Eye (tissue), 1 donor: ENCODE measurements at regions not wholly inside any gene's neighbourhood (a gene's known extent, or its start where the extent isn't known, plus 50 kb on each side); places are given as distances from the start of the nearest gene placed in this dataset.
"Not testable (repeated sequence)": the region's sequence is repeated elsewhere in the genome, so short reads cannot be mapped to it uniquely, and the experiment has no call there.

Experiments
- DNase-seq: peaks from one replicate; pipeline ENCODE4 v3.0.0-alpha.2; 2015

DNA sequence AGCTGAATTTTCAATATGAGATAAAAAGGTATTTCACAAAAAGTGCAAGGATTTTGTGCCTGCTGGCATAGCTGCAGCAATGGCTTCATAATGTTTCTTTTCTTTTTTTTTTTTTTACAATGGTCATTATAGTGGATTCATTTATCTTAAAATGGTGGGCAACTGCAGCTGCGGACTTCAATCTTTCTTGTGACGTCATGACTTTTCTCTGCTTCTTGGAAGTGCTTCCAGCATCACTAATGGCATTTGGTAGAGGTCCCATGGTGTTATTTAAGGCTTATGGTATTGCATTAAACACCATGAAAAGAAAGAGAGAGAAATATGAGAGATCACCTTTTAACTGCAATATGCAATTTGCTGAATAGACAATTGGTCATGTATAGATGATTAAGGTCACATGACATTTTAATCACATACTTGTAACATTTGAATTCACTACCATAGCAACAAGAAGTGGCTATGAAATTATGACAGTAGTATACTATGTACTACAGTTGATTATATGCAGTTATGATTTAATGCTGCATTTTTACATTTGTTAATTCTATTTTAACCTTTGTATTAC lies 684.0 kb upstream of the AADAT start:
- no peak for DNase-seq

DNA sequence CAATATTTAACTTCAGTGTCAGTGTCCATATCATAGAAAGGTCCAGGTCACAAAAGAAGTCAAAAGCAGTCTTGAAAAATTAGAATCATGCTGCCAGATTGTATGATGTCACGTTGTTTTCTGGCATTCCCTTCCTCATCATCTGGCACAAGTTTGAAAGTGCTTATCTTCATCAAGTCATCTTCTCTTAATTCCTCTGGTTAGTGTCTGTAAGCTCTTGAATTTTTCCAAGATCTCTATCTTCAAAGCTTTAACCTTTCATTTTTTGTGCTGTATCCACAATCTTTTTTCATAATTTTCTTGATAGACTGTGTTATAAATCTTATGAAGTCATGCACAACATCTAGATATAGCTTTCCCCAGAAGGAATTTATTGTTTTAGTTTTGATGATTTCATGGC lies 682.7 kb upstream of the AADAT start:
- no peak for DNase-seq

DNA sequence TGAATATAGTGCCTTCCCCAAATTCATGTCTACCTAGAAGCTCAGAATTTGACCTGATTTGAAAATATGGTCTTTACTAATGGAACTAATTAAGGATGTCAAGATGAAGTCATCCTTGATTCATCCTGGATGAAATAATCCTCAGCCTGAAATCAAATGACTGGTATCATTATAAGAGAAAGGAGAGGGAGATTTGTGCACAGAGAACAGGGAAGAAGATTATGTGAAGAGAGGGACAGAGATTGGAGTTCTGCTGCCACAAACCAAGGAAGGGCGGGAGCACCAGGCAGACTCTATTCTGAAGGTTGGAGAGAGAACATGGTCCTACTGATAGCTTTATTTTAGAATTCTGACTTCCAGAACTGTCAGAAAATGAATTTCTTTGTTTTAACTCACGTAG lies 680.9 kb upstream of the AADAT start:
- DNase-seq, result no peak

DNA sequence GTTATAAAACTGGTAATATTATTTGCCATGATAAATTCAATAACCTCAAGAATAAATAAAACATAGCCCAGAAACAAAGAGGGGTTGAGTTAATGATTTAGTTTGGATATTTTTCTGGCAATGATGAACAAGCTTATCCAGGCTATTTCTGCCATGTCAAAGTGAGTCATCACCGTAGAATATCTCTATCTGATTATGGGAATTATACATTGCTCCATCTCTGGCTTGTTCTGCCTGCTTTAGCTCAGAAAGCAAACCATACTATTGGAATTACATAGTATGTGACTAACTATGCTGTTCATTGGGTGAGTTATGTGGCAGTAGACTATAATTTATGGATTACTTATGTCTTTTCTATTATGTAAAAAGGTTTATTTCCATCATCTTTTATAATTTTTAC lies 680.1 kb upstream of the AADAT start:
- no peak for DNase-seq

DNA sequence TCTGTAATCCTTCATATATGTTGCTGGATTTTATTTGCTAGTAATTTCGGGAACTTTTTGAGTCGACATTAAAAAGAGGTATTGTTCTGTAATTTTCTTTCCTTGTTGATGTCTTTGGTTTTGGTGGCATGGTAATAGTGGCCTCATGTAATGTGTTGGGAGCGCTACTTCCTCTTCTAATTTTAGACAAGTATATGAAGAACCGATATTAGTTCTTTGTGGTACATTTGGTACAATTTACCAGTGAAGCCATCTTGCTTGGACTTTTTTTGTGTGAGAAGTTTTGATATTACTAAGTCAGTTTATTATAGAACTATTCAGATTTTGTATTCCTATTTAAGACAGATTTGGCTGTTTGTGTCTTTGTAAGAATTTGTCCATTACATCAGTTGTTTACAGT lies 669.2 kb upstream of the AADAT start:
- DNase-seq, result no peak

DNA sequence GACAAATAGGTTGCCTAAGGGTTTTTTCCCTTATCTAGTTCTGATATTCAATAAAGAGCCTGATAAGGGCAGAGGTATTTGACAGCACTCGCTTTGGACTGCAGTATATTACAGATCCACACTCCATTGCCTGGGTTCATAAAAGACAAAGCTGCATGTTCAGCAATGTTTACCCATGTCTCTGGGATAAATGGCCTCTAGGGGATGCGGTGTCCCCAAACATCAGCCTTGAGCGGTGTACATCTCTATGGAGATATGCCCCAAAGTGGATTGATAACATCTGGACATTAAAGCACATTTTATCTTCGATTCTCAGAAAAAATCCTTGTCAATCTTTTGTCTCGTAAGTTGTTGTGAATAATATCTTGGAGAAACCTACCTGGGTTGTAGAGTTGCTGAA lies 660.8 kb upstream of the AADAT start:
- DNase-seq, result no peak

DNA sequence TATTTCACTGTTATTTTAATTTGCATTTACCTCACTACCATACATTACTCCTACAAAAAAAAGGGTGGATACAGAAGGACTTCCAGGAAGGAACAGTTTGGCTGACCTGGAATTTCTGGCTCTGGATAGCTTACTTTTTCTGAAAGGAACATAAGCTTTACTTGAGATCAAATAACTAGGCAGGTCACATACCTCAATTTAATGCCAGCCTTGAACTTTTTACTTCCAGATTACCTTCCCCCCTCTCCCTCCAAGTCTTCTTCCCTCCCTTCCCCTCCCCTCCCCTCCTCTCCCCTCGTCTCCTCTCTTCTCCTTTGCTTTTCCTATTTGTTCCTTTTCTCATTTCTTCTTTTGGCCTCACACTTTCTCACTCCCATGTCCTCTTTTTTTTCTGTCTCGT lies 659.2 kb upstream of the AADAT start:
- no peak for DNase-seq

DNA sequence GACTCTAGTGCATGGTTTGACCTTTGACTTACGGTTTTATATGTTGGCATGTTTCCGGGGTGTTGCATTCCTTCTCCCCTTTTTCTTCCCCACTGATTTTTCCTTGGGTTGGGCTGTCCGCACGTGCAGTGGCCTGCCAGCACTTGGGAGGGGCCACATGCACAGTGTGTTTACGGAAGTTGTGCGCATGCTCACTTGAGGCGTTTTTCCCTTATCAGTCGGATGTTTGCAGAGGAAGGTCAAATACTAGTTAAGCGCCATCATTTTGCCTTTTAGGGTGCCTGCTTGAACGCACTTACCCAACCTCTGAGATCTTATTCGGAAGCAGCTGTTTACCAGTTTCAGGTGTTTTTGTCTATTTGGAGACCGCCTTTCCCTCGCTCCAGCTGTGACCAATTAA lies 653.9 kb upstream of the AADAT start:
- no peak for DNase-seq

DNA sequence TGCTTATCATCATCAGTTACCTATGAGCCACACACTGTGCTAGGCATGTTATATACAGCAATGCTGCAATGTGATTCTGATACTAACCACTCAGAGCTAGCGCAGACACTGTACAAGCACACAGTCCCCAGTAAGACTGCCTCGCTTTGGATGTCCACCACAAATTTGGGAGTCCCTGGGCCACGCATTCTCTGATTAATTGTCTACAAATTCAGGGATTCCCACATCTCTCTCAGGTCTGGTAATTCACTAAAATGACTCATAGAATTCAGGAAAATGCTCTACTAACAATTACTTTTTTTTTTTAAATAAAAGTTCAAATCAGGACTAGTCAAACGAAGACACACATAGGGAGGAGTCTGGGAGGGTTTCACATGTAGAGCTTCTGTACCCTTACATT lies 652.1 kb upstream of the AADAT start:
- DNase-seq, result no peak

DNA sequence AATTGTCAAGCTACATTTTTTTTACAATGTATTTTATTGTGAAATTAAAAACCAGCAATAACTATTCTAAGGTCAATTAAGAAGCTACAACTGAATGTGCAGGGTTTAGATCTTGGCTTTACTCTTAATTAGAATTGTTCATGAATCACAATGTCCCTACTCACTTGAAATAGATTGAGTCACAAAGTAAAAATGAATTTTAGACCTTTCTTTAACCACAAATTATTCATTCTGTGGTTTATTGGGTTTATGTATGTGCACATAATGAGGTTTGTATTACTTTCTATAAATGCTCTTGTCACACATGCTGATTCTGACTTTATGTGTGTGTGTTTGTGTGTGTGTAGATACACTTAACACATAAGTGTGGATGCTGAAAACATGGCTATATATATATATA lies 647.0 kb upstream of the AADAT start:
- no peak for DNase-seq

DNA sequence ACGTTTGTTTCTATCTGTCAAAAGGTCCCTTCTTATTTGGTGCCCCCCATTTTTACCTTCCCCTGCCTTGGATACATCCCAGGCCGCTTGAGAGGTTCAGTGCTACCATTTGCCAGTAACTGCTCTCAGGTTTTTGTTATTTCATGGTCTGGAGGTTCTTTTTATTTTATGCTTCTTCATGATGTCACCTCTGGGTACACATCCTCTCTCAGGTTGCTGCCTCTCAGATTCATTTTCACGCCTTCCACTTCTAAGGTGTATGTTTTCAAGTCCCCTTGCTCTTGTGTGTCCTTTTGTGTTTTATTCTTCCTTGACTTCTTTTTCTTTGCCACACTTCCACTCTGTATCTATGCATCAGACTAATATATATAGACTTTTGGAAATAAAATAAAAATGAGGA lies 640.1 kb upstream of the AADAT start:
- DNase-seq, result no peak

DNA sequence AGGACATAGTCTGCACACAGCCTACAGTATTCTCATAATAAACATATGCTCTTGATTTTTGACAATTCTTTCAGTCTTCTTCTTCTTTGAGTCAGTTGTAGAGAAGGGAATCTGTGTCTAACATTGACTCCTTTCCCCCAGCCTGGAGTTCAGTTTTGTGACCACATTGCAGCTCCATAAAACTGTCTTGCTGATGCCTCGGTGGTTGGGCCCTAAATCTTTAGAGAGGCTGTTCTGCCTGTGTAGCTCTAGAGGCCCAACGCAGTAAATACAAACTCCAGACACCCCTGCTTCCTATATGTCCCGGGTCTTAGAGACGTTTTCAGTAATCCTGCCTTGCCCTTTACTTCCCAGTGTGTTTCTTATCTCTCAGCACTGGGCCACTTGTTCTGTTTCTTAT lies 639.5 kb upstream of the AADAT start:
- no peak for DNase-seq

DNA sequence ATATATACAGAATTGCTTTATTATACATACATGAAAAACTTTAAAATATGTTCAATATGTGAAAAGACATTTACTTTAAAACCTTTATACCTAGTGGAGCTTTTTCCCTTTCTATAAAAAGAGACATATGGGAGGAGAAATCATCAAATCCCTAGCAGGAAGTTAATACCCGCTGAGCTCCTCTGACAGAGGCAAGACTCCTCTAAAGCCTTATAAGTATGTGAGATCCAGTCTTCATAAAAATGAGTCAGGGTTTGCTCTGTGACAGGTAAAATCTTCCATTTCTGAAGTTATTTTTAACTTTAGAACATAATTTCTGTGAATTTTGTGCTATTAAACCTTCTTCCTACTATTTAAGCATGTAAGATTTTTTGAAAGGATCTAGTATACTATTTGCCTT lies 634.4 kb upstream of the AADAT start:
- DNase-seq, result no peak

DNA sequence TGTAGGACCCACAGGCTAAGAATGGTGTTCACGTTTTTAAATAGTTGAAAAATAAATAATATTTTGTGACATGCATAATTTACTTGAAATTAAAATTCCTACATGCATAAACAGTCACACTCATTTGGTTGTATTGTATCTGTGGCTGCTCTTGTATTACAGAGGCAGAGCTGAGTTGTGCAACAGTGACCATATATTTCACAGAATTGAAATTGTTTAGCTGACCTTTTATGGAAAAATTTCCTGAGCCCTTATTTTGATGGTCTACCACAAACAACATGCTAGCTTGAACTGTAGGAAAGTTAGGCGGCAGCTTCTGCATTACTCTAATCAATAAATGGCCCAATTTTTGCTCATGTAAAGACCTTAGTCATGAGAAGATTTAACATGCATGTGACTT lies 633.4 kb upstream of the AADAT start:
- no peak for DNase-seq

DNA sequence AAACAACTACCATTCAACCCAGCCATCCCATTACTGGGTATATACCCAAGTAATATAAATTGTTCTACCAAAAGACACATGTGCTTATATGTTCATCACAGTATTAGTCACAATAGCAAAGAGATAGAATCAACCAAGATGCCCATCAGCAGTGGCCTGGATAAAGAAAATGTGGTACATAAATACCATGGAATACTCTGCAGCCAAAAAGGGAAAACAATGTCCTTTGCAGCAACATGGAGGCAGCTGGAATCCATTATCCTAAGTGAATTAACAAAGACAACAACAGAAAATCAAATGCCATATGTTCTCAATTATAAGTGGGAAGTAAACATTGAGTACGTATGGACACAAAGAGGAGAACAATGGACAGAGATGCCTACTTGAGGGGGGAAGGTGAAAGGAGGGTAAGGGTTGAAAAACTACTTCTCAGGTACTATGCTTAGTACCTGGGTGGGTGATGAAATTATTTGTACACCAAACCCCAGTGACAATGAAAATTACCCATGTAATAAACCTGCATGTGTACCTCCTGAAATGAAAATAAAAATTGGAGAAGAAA lies 632.1 kb upstream of the AADAT start:
- DNase-seq, result peak; percentile 3

DNA sequence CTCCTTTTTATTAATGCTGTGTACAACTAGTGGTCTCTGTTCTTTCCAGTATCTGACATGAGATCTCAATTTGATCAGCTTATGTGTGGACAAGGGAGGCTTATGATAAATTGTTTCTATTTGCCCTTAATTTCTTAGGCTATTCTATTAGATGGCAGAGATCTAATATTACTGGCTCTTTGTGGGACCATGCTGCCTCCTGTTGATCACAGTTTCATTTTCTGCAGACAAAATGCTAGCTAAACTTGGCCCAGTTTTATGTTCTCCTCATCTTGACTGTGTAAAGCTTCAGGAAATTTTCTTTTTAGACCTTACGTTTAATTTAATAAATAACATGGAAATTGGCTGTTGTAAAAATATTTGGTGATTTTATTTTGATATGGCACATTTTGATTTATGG lies 627.1 kb upstream of the AADAT start:
- no peak for DNase-seq

DNA sequence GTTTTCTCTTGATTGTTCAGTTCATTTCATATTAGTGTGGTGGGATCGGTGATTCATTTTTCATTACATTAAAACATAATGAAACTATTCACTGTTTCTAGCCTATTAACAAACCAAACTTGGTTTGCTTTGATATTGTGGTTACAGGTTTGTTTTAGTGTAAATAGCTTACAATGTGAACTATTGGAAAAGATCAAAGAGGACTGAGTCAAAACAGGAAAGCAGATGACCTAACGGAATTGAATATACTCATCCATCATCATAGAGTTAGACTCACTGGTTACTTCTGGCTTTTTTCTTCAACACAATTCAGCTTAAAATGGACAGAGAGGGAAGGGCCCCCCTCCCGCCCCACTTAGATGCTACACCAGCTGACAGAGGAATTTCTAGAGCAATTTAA lies 616.2 kb upstream of the AADAT start:
- DNase-seq, result no peak

DNA sequence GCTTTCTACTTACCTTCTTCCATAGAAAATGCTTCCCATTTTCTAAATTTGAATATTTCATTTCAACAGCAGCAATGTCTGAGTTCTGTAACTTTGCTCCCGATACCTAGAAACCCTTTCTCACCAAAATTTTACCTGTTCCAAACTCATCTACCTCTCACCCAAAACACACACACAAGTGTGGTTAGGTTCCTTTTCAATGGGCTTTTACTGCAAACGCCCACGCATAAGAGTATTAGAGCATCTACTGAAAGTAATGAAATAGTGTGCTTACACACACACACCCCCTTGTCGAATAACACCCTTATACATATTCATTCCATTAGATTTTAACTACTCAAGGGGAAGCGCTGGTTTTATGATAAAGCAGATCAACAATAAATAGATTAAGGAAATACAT lies 610.3 kb upstream of the AADAT start:
- DNase-seq, result no peak

DNA sequence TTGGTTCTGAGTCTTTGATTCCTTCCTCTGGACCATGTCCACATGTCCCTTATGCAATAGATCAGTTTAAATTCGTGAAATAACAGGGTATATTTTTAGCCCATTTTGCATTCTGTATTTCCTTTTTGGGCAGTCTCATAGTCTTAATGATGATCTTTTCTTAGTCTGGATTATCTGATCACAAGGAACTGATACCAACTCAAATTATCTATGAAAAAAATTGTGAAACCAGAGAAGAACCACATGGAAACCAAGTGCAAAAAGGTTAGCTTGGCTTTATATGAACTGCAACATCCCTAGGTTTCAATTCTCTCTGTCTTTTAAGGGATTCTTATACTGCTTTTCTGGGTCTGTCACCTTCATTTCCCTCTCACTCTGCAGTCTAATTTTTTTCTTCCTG lies 608.6 kb upstream of the AADAT start:
- no peak for DNase-seq

DNA sequence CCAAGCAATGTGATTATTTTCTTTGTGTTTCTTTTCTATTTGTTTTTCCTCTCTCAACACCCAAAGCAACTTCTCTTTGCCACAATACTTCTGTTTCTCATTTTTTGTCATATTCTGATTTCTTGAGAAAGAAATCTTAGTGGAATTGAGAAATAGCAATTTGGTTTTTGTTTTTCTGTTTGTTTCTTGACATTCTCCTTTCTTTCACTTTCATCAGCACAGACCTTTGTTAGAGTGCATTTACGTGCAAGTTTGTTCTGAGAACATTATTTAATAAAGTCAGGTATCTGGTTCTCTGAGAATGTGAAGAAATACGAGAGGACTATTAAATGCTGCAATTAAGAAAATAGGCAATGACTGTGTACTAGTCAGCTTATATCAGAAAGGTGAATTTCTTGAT lies 608.1 kb upstream of the AADAT start:
- DNase-seq, result no peak

DNA sequence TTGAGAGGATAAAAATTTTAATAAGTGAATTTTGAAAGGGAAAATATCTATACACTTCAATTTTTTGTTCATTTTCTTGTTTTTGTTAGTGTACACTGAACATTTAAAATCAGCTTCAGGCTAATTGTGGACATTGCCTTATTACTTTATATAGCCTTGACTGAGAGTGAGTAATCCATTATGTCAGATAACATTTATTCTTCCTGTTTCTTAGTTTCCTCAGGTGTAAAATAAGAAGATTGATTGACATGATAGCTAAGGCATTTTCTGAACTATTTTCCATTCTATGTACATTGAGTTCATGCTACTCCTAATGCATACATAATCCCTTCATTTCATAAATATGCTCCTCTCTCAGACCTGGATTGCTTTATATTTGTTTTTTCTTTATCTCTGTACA lies 607.3 kb upstream of the AADAT start:
- no peak for DNase-seq

DNA sequence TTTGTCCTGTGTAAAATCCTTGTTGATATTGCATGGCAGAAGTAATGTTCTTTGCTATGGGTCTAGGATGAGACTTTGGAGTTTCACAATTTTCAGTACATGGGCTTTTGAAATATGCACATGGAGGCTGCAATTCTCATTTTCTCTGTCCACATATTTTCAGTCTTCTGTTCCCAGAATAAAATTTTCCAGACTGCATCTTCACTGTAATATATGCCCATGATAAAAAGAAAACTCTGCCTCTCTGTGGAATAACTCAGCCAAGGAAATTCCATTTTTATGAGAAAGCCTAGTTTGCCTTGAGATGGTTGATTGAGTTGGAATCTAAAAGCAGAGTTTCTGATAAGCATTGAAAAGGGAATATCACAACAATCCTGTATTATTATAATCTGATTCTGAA lies 601.4 kb upstream of the AADAT start:
- DNase-seq, result no peak

DNA sequence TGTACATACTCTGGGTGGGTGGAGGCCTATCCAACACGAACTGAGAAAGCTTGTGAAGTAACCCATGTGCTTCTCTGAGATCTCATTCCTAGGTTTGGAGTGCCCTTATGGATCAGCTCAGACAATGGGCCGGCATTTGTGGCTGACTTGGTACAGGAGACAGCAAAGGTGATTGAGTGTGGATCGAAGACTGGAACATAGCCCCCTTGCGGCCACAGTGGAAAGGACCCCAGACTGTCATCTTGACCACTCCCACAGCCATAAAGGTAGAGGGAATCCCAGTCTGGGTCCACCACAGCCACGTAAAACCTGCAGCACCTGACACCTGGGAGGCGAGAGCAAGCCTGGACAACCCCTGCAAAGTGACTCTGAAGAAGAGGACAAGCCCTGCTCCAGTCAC lies 598.0 kb upstream of the AADAT start:
- no peak for DNase-seq

DNA sequence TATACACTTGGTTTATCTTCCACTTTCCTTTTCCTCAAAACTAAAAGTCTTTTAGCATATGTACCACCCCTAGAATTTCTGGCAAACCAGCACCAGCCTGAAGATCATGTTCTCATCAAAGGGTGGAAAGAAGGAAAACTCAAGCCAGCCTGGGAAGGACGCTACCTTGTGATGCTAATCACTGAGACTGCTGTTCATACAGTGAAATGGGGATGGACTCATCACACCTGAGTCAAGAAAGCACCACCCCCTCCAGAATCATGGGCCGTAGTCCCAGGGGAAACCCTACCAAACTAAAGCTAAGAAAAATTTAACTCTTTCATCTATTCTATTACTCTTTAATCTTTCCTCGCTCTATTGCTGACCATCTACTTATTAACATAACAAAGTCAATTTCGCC lies 595.9 kb upstream of the AADAT start:
- DNase-seq, result not testable (repeated sequence)

DNA sequence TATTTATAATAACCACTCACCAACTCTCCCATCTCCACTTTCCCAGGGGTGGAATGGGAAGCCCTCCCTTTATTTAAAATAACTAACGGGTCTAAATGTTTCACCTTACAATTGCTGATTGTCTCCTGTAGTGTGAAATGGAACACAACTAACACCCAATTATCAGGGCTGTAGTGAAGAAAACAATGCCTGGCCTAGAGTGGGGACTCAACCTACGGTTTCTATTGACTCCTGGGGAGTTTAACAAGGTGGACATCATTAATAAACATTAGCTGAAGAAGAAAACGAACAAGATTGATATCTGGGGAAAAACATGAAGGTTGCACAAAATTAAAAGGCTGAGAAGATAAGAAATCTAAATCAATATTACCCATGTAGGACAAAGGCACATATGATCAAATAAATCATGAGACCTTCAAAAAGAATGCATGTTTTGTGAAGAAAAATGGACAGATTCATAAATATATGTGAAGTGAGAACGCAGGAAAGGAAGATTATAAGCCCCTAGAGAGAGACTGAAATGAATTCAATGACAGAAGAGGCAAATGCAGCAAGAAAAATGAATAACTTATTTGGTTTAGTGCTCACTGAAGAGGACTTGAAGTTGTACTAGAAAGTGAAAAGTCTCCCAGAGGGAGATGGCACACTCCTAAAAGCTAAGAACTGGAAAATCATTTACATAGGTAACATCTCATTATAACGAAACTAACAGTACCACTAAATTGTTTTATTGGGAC lies 593.0 kb upstream of the AADAT start:
- DNase-seq, result no peak
